ENCODE measurements at regions not wholly inside any gene's neighbourhood (a gene's known extent, or its start where the extent isn't known, plus 50 kb on each side); places are given as distances from the start of the nearest gene placed in this dataset.
A peak's percentile ranks its signal among the peaks of the same experiment; 100 is the strongest.

- Histone ChIP-seq H3K9me3 (ENCODE audit: low read length) (no peaks in the 10 kb centered on the region), H3K9me2 (replicated peaks; ENCODE audit: low read length) (no peaks in the 10 kb centered on the region), H3K4me1 (ENCODE audit: insufficient read depth, low read length) (peaks cover 32% of the 10 kb centered on the region), H3K9ac (ENCODE audit: low read length) (no peak overlapping the region), H3K27ac (ENCODE audit: low read length) (peak overlapping the region; percentile 48), H3K79me2 (ENCODE audit: low read length) (no peaks in the 10 kb centered on the region), H3K4me2 (ENCODE audit: low read length) (peak overlapping the region; percentile 33; the same call in 1 of the 2 replicates), H4K20me1 (ENCODE audit: low read length) (no peaks in the 10 kb centered on the region), H2AFZ (ENCODE audit: low read length) (no peak overlapping the region), H3K36me3 (ENCODE audit: low read depth, low read length) (no peaks in the 10 kb centered on the region), H3K4me3 (ENCODE audit: low read length) (no peak overlapping the region), H3F3A (ENCODE audit: low read length, unreplicated experiment) (no peaks in the 10 kb centered on the region), H3K27me3 (ENCODE audit: low read length) (no peaks in the 10 kb centered on the region)
- ChIA-PET POLR2A (ENCODE audit: unreplicated experiment) (no interaction called here), CTCF (no interaction called here)
- ATAC-seq (peak; percentile 95), DNase-seq (peak; percentile 78)
- no TSS peak for BruUV-seq (replicated peaks)
- intact Hi-C loops (cut with micrococcal nuclease) = loop anchor here (2.0 kb wide), 1 partner anchor 38 kb away; no protein-coding TSS in a partner anchor
- TF ChIP-seq EZH2phosphoT487 (IDR thresholded peaks at IDR 0.05; ENCODE audit: borderline replicate concordance, low read length) (no peak), EZH2 (IDR thresholded peaks at IDR 0.05; ENCODE audit: low read length, unreplicated experiment) (no peak), CTCF (conservative IDR thresholded peaks at IDR 0.05; ENCODE audit: low read depth, low read length) (no peak)
Measured at GRCh38 chr1:98292994-98293393, 368.5 kb upstream of the SNX7 start.

- no peak for ATAC-seq
- ChIA-PET POLR2A (ENCODE audit: unreplicated experiment) (no interaction called here), CTCF (interaction anchor here (0.6 kb wide), 1 partner anchor 136 kb away, joined by 4 read pairs; no protein-coding TSS in a partner anchor)
- H3K4me2 ChIP-seq (ENCODE audit: low read length) = no peak overlapping the region
- no peak overlapping the region for H2AFZ ChIP-seq (ENCODE audit: low read length)
- H3K9me3 ChIP-seq (ENCODE audit: low read length) = no peaks in the 10 kb centered on the region
- no peaks in the 10 kb centered on the region for H3K36me3 ChIP-seq (ENCODE audit: low read depth, low read length)
- H3K4me1 ChIP-seq (ENCODE audit: insufficient read depth, low read length) = peaks cover 18% of the 10 kb centered on the region
- no peak overlapping the region for H3K4me3 ChIP-seq (ENCODE audit: low read length)
- H3K27me3 ChIP-seq (ENCODE audit: low read length) = no peaks in the 10 kb centered on the region
- H3K9me2 ChIP-seq (replicated peaks; ENCODE audit: low read length) = no peaks in the 10 kb centered on the region
- no peak overlapping the region for H3K9ac ChIP-seq (ENCODE audit: low read length)
- H3K27ac ChIP-seq (ENCODE audit: low read length) = no peak overlapping the region
- H3F3A ChIP-seq (ENCODE audit: low read length, unreplicated experiment) = no peaks in the 10 kb centered on the region
- DNase-seq = no peak
- TF ChIP-seq EZH2phosphoT487 (IDR thresholded peaks at IDR 0.05; ENCODE audit: borderline replicate concordance, low read length) = no peak
- TF ChIP-seq CTCF (conservative IDR thresholded peaks at IDR 0.05; ENCODE audit: low read depth, low read length) = no peak
- TF ChIP-seq EZH2 (IDR thresholded peaks at IDR 0.05; ENCODE audit: low read length, unreplicated experiment) = no peak
- intact Hi-C loops (cut with micrococcal nuclease) = no loop called here
- no peaks in the 10 kb centered on the region for H4K20me1 ChIP-seq (ENCODE audit: low read length)
- H3K79me2 ChIP-seq (ENCODE audit: low read length) = no peaks in the 10 kb centered on the region
- no TSS peak for BruUV-seq (replicated peaks)
Measured at GRCh38 chr1:98289311-98289710, 368.5 kb upstream of the DPYD start.

GRCh38 chr1:98288494-98288893 lies 367.7 kb upstream of the DPYD start:
- Histone ChIP-seq H2AFZ (ENCODE audit: low read length) (no peak overlapping the region), H3K79me2 (ENCODE audit: low read length) (no peaks in the 10 kb centered on the region), H3K4me2 (ENCODE audit: low read length) (no peak overlapping the region), H3K27me3 (ENCODE audit: low read length) (no peaks in the 10 kb centered on the region), H3K4me3 (ENCODE audit: low read length) (no peak overlapping the region), H3K4me1 (ENCODE audit: insufficient read depth, low read length) (peaks cover 12% of the 10 kb centered on the region), H3K9me2 (replicated peaks; ENCODE audit: low read length) (no peaks in the 10 kb centered on the region), H3K9ac (ENCODE audit: low read length) (no peak overlapping the region), H3F3A (ENCODE audit: low read length, unreplicated experiment) (no peaks in the 10 kb centered on the region), H4K20me1 (ENCODE audit: low read length) (no peaks in the 10 kb centered on the region), H3K27ac (ENCODE audit: low read length) (no peak overlapping the region), H3K9me3 (ENCODE audit: low read length) (no peaks in the 10 kb centered on the region), H3K36me3 (ENCODE audit: low read depth, low read length) (no peaks in the 10 kb centered on the region)
- no peak for DNase-seq
- intact Hi-C loops (cut with micrococcal nuclease) = no loop called here
- no peak for TF ChIP-seq CTCF (conservative IDR thresholded peaks at IDR 0.05; ENCODE audit: low read depth, low read length)
- TF ChIP-seq EZH2 (IDR thresholded peaks at IDR 0.05; ENCODE audit: low read length, unreplicated experiment) = no peak
- TF ChIP-seq EZH2phosphoT487 (IDR thresholded peaks at IDR 0.05; ENCODE audit: borderline replicate concordance, low read length) = no peak
- no peak for ATAC-seq
- BruUV-seq (replicated peaks) = no TSS peak
- ChIA-PET CTCF (no interaction called here), POLR2A (ENCODE audit: unreplicated experiment) (no interaction called here)
